COLO829 (cell line): ENCODE measurements at regions not wholly inside any gene's neighbourhood (a gene's known extent, or its start where the extent isn't known, plus 50 kb on each side); places are given as distances from the start of the nearest gene placed in this dataset.
"Not testable (repeated sequence)": the region's sequence is repeated elsewhere in the genome, so short reads cannot be mapped to it uniquely, and the experiment has no call there.

ENCODE experiments used
- DNase-seq: peaks from one replicate; pipeline ENCODE4 v3.0.0; 2012; ENCODE audit warnings: low spot score

DNA sequence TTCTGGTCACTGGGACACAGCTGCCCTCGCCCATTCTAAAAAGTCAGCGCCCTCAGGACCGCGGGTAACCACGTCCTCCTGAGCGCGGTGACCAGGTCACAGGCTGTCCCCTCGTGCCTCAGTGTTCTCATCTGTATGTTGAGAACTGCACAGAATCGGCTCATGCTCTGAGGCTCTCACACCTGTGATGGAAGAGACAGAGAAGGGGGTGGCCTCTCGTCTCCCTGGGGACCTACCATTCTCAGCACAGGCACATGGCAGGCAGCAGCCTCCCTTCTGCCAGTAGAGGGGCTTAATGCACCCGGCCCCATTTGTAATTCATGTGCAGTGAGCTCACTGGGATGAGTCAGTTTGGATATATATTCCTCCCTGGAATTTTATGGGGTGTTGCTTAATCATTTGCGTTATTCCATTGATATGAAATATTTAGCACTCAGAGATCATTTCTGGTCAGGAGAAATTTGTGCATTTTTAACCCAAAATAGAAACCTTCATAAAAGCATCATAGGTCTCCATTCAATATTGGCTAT is 51.9 kb upstream of the ROPN1B start:
- DNase-seq, result not testable (repeated sequence)

- not testable (repeated sequence) for DNase-seq
These were observed 51.0 kb upstream of the ROPN1B start for GRCh38 chr3:125918024-125918423.

DNA sequence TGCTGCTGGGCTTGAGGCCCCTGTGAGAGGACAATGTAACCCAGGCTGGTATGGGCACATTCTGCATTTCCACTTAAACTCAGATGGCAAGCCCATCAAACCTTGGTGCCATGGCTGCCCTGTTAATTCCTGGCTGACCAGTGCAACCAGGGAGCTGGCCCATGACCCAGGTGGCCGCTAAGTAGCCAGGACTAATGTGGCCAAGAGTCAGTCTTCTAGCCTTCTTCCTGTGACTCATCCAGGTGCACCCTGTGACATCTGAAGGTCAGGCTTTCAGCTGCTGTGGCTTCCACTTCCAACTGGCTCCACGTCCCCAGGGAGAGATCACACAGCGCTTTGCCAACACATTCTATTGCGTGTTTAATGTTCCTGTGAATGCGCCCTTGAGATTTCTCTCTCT is 50.5 kb upstream of the ROPN1B start:
- DNase-seq, result not testable (repeated sequence)

DNA sequence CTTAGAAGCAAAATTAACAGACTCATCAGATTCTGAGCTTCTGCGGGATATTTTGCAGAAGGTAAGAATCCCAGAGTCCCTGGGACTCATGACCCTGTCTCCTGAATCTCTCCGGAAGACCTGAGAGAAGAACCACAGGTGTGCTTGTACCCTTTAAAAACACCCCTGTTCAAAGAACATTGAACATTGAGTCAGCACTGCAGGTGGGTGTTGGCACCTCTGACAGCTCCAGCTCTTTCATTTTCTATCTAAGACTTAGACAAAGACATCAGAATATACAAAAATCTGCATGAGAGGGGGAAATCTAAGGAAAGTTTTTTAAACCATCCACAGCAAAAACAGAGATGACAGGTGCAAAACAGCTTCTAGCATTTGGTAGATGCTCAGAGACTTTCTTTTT is 50.1 kb upstream of the ROPN1B start:
- DNase-seq, result not testable (repeated sequence)
